HepG2 (cell line): ENCODE measurements at regions not wholly inside any gene's neighbourhood (a gene's known extent, or its start where the extent isn't known, plus 50 kb on each side); places are given as distances from the start of the nearest gene placed in this dataset.

Experiments
- ATAC-seq: fragments of 200-7000 bp; cut with Tn5 transposase; 3 replicates; pipeline ENCODE4 v1.9.1; 2020; ENCODE audit warnings: mild to moderate bottlenecking, moderate library complexity
- BruUV-seq: library from RNA; stranded (reverse); fragments of 400-500 nt; replicated peaks from 2 replicates; lab custom pipeline; 2021; lab: Mats Ljungman, UMichigan
- CTCF ChIA-PET: fragments of 300-600 bp; formaldehyde crosslinking; extraction: SDS; loops from one replicate; lab custom pipeline; 2021; ENCODE audit warnings: low total read pairs, inconsistent platforms, low intra/inter-chr PET ratio; lab: Yijun Ruan, JAX
- POLR2A ChIA-PET: fragments of 350-600 bp; sonication (Branson Sonifier 250); formaldehyde crosslinking; loops from one replicate; lab custom pipeline; 2020; ENCODE audit warnings: antibody characterized with exemption, inconsistent platforms; lab: Yijun Ruan, JAX
- DNase-seq: peaks from one replicate; pipeline ENCODE4 v3.0.0-alpha.2; 2015; ENCODE audit warnings: low spot score
- FAIRE-seq: peaks from 3 replicates; lab custom pipeline; 2011; peaks lifted over from hg19 to GRCh38; lab: Jason Lieb, UNC
- H2AFZ ChIP-seq: one replicate; pipeline ENCODE4 v1.6.1; 2011; ENCODE audit warnings: low read length, inconsistent platforms
- H3K27ac ChIP-seq: fragments of 300-600 bp; 3 replicates; pipeline ENCODE4 v1.8.0; 2011; ENCODE audit warnings: mixed run types, mild to moderate bottlenecking, mixed read lengths, low read length, inconsistent platforms; ENCODE audit not compliant: insufficient read depth; ENCODE audit errors: extremely low read length
- H3K27me3 ChIP-seq, 2 experiments: fragments of 200-600 bp in 1 of 2; 2 replicates in 1 of 2; 3 replicates in 1 of 2; pipeline versions ENCODE4 v1.6.0 to v1.8.0; 2011; ENCODE audit warnings: low read length in 2 of 2, mild to moderate bottlenecking in 2 of 2, moderate library complexity in 2 of 2, inconsistent platforms in 1 of 2; ENCODE audit not compliant: insufficient read depth in 2 of 2, control insufficient read depth in 1 of 2
- H3K36me3 ChIP-seq, 2 experiments: fragments of 200-600 bp in 1 of 2; replicated peaks in 1 of 2; 2 replicates in 1 of 2; 3 replicates in 1 of 2; pipeline versions ENCODE4 v1.5.1 to v1.8.0; 2011; ENCODE audit warnings: low read length in 2 of 2, inconsistent platforms in 1 of 2; ENCODE audit not compliant: insufficient read depth in 2 of 2, control insufficient read depth in 1 of 2
- H3K4me1 ChIP-seq: 2 replicates; pipeline ENCODE4 v1.5.1; 2012; ENCODE audit warnings: low read length, inconsistent platforms; ENCODE audit not compliant: insufficient read depth
- H3K4me2 ChIP-seq: 2 replicates; pipeline ENCODE4 v1.6.0; 2011; ENCODE audit warnings: low read depth, low read length, inconsistent platforms
- H3K4me3 ChIP-seq, 3 experiments: fragments of 200-600 bp in 1 of 3; sonication (generic), shearing (Covaris generic) in 1 of 3; replicated peaks in 1 of 3; 2 replicates each; pipeline ENCODE4 v1.5.1; 2011 to 2016; ENCODE audit warnings: low read length in 3 of 3, inconsistent platforms in 2 of 3, low read depth in 2 of 3, mild to moderate bottlenecking in 2 of 3, control low read depth in 1 of 3, mixed read lengths in 1 of 3; ENCODE audit not compliant: insufficient read depth in 1 of 3
- H3K79me2 ChIP-seq: one replicate; pipeline ENCODE4 v1.6.1; 2011; ENCODE audit warnings: low read length, inconsistent platforms; ENCODE audit not compliant: insufficient read depth
- H3K9ac ChIP-seq: 2 replicates; pipeline ENCODE4 v1.6.0; 2011; ENCODE audit warnings: mild to moderate bottlenecking, low read depth, low read length, inconsistent platforms; ENCODE audit not compliant: insufficient read depth
- H3K9me3 ChIP-seq: 2 replicates; pipeline ENCODE4 v1.5.1; 2012; ENCODE audit warnings: mild to moderate bottlenecking, low read length
- H4K20me1 ChIP-seq: 2 replicates; pipeline ENCODE4 v1.6.0; 2011; ENCODE audit warnings: inconsistent platforms, mild to moderate bottlenecking, low read length, moderate library complexity; ENCODE audit not compliant: insufficient read depth
- MAFG ChIP-seq: sonication (generic); formaldehyde crosslinking; IDR thresholded peaks from 2 replicates; pipeline ENCODE4 v1.5.1; 2020; ENCODE audit warnings: mild to moderate bottlenecking, missing genetic modification reagents
- NR0B2 ChIP-seq: sonication (generic); formaldehyde crosslinking; IDR thresholded peaks from 2 replicates; pipeline ENCODE4 v1.4.0; 2020; ENCODE audit warnings: mild to moderate bottlenecking, missing genetic modification reagents
- SNAI1 ChIP-seq: sonication (generic); formaldehyde crosslinking; IDR thresholded peaks from 2 replicates; pipeline ENCODE4 v1.5.0; 2020; ENCODE audit warnings: mild to moderate bottlenecking, missing genetic modification reagents, borderline replicate concordance
- TCF7 ChIP-seq: sonication (generic); IDR thresholded peaks from 2 replicates; pipeline ENCODE4 v1.6.1; 2016; ENCODE audit warnings: antibody characterized with exemption, low read depth
- TOPORS ChIP-seq: sonication (generic); formaldehyde crosslinking; IDR thresholded peaks from 2 replicates; pipeline ENCODE4 v1.8.0; 2023; ENCODE audit warnings: mild to moderate bottlenecking, missing genetic modification reagents
- ZNF224 ChIP-seq: sonication (generic); formaldehyde crosslinking; IDR thresholded peaks from 2 replicates; pipeline ENCODE4 v1.5.0; 2020; ENCODE audit warnings: mild to moderate bottlenecking, missing genetic modification reagents
- ZNF296 ChIP-seq: sonication (generic); formaldehyde crosslinking; conservative IDR thresholded peaks from 2 replicates; pipeline ENCODE4 v1.5.0; 2020; ENCODE audit warnings: mild to moderate bottlenecking, missing genetic modification reagents
- ZNF501 ChIP-seq: sonication (generic); formaldehyde crosslinking; IDR thresholded peaks from 2 replicates; pipeline ENCODE4 v1.5.1; 2020; ENCODE audit warnings: mild to moderate bottlenecking, moderate library complexity, missing genetic modification reagents
- ZNF556 ChIP-seq: sonication (generic); formaldehyde crosslinking; IDR thresholded peaks from 2 replicates; pipeline ENCODE4 v1.4.0; 2020; ENCODE audit warnings: mild to moderate bottlenecking, missing genetic modification reagents, borderline replicate concordance
- ZNF574 ChIP-seq: sonication (generic); formaldehyde crosslinking; IDR thresholded peaks from 2 replicates; pipeline ENCODE4 v1.4.0; 2020; ENCODE audit warnings: missing genetic modification reagents
- ZNF616 ChIP-seq: sonication (generic); formaldehyde crosslinking; IDR thresholded peaks from 2 replicates; pipeline ENCODE4 v1.5.0; 2020; ENCODE audit warnings: low read depth, mild to moderate bottlenecking, missing genetic modification reagents
- ZNF773 ChIP-seq: sonication (generic); formaldehyde crosslinking; IDR thresholded peaks from 2 replicates; pipeline ENCODE4 v1.4.0; 2020; ENCODE audit warnings: missing genetic modification reagents, borderline replicate concordance
- ZSCAN20 ChIP-seq: sonication (generic); formaldehyde crosslinking; IDR thresholded peaks from 2 replicates; pipeline ENCODE4 v1.4.0; 2020; ENCODE audit warnings: missing genetic modification reagents, mild to moderate bottlenecking, borderline replicate concordance
- WGBS: methylation state at CpG from one replicate; pipeline ENCODE4 v1.1.6; 2017; ENCODE audit warnings: low lambda C conversion rate; 5-methylcytosine and 5-hydroxymethylcytosine counted together
- in situ Hi-C: cut with HindIII; loops from 2 replicates; pipeline ENCODE4 v1.10.0; 2017; ENCODE audit warnings: low pct_unique_long_range_greater_than_20kb; ENCODE audit not compliant: extremely low pct_ligation_motif_present
- intact Hi-C: fragments of 100-400 bp; cut with micrococcal nuclease; formaldehyde crosslinking; loops from one replicate; pipeline ENCODE4 v1.10.0; 2022; ENCODE audit not compliant: unreplicated experiment
- TF ChIP-seq, protein P1 (sequence below): sonication (generic); IDR thresholded peaks from 2 replicates; pipeline ENCODE4 v1.6.1; 2016; ENCODE audit warnings: low read depth, borderline replicate concordance
- TF ChIP-seq, protein P2 (sequence below): sonication (generic); formaldehyde crosslinking; conservative IDR thresholded peaks from 2 replicates; pipeline ENCODE4 v1.4.0; 2020; ENCODE audit warnings: missing genetic modification reagents
- TF ChIP-seq, protein P3 (sequence below): IDR thresholded peaks from 2 replicates; pipeline ENCODE4 v1.6.1; 2018; ENCODE audit warnings: missing genetic modification reagents, mild to moderate bottlenecking, missing compliant biosample characterization
- TF ChIP-seq, protein P4 (sequence below): sonication (generic); formaldehyde crosslinking; IDR thresholded peaks from 2 replicates; pipeline ENCODE4 v1.4.0; 2020; ENCODE audit warnings: missing genetic modification reagents, mild to moderate bottlenecking, borderline replicate concordance

DNA sequence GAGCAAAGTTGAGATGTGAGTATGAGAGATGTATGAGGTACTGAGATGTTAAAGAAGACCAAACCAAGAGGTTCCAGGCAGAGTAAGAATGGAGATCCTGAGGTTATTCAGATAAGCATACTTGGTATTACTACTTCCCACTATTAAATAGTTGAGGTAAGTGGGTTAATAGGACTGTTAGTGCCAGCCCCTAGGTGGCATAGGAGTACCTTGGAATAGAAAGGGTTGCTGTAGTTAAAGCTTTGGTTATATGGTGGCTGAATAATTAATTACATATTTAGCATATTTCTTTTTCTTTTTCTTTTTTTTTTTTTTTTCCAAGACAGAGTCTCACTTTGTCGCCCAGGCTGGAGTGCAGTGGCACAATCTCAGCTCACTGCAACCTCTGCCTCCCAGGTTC lies 397.9 kb upstream of the TMPRSS15 start (continued):
- TF ChIP-seq ZNF574 (CRISPR knock-in tag): no peak
- no peak for TF ChIP-seq MAFG (CRISPR knock-in tag)
- no peak for TF ChIP-seq ZNF773 (CRISPR knock-in tag)
- no peak for TF ChIP-seq ZNF616 (CRISPR knock-in tag)
- no peak for TF ChIP-seq ZNF556 (CRISPR knock-in tag)
- TF ChIP-seq NR0B2: no peak
- TF ChIP-seq ZNF224 (CRISPR knock-in tag): no peak
- TF ChIP-seq SNAI1 (CRISPR knock-in tag): no peak
- TF ChIP-seq TOPORS (CRISPR knock-in tag): no peak

DNA sequence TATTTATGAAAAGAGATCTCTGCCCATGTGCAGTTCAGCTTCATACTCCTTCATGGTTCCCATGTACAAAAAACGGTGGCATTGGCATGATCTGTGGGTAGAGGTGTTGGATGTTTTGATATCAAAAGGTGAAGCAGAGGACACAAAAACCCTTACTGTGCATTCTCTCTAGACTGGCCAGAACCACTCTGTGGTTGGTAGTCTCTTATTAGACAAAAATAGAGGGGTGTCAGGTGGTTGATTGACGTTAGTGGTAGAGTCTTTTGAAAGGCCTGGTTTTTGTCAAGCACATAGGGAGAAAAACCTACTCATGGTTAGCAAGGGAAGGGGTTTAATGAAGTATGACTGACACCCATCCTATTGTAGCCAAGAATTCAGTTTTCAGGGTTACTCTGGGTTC lies 400.0 kb upstream of the TMPRSS15 start:
- WGBS: 3% methylated on average over 2 of the region's 2 CpGs
- Histone ChIP-seq H3K4me2 (no peak overlapping the region), H3K9ac (no peak overlapping the region), H3K79me2 (no peaks in the 10 kb centered on the region), H3K9me3 (peaks cover 96% of the 10 kb centered on the region), H4K20me1 (no peaks in the 10 kb centered on the region), H3K36me3 (no peaks in the 10 kb centered on the region), H3K27ac (no peak overlapping the region), H3K4me3 (no peak overlapping the region), H3K4me1 (no peaks in the 10 kb centered on the region), H2AFZ (no peak overlapping the region), H3K27me3 (no peaks in the 10 kb centered on the region)
- in situ Hi-C loops (no loop called here), intact Hi-C loops (no loop called here)
- POLR2A ChIA-PET: no interaction called here
- BruUV-seq: no TSS peak
- CTCF ChIA-PET: no interaction called here
- no peak for ATAC-seq
- FAIRE-seq: no peak
- DNase-seq: no peak
- TF ChIP-seq ZSCAN20 (CRISPR knock-in tag): no peak
- TF ChIP-seq TCF7: no peak
- TF ChIP-seq ZNF224 (CRISPR knock-in tag): no peak
- TF ChIP-seq, protein P1, sequence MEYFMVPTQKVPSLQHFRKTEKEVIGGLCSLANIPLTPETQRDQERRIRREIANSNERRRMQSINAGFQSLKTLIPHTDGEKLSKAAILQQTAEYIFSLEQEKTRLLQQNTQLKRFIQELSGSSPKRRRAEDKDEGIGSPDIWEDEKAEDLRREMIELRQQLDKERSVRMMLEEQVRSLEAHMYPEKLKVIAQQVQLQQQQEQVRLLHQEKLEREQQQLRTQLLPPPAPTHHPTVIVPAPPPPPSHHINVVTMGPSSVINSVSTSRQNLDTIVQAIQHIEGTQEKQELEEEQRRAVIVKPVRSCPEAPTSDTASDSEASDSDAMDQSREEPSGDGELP: no peak
- TF ChIP-seq, protein P2, sequence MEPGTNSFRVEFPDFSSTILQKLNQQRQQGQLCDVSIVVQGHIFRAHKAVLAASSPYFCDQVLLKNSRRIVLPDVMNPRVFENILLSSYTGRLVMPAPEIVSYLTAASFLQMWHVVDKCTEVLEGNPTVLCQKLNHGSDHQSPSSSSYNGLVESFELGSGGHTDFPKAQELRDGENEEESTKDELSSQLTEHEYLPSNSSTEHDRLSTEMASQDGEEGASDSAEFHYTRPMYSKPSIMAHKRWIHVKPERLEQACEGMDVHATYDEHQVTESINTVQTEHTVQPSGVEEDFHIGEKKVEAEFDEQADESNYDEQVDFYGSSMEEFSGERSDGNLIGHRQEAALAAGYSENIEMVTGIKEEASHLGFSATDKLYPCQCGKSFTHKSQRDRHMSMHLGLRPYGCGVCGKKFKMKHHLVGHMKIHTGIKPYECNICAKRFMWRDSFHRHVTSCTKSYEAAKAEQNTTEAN: no peak
- no peak for TF ChIP-seq ZNF501
- TF ChIP-seq, protein P3, sequence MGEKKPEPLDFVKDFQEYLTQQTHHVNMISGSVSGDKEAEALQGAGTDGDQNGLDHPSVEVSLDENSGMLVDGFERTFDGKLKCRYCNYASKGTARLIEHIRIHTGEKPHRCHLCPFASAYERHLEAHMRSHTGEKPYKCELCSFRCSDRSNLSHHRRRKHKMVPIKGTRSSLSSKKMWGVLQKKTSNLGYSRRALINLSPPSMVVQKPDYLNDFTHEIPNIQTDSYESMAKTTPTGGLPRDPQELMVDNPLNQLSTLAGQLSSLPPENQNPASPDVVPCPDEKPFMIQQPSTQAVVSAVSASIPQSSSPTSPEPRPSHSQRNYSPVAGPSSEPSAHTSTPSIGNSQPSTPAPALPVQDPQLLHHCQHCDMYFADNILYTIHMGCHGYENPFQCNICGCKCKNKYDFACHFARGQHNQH (CRISPR knock-in tag): no peak
- no peak for TF ChIP-seq ZNF296 (CRISPR knock-in tag)
- TF ChIP-seq, protein P4, sequence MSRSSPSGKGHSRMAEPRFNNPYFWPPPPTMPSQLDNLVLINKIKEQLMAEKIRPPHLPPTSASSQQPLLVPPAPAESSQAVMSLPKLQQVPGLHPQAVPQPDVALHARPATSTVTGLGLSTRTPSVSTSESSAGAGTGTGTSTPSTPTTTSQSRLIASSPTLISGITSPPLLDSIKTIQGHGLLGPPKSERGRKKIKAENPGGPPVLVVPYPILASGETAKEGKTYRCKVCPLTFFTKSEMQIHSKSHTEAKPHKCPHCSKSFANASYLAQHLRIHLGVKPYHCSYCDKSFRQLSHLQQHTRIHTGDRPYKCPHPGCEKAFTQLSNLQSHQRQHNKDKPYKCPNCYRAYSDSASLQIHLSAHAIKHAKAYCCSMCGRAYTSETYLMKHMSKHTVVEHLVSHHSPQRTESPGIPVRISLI: no peak
